Lower leg skin (tissue), 3 donors: ENCODE measurements at regions not wholly inside any gene's neighbourhood (a gene's known extent, or its start where the extent isn't known, plus 50 kb on each side); places are given as distances from the start of the nearest gene placed in this dataset.

Source experiments
- CTCF ChIP-seq, 3 donors: fragments of 450-650 bp; IDR thresholded peaks; one replicate each; pipeline ENCODE4 v1.5.1; 2016; ENCODE audit warnings: antibody characterized with exemption in 3 of 3, mild to moderate bottlenecking in 3 of 3, moderate library complexity in 2 of 3
- POLR2A ChIP-seq, 2 donors: fragments of 450-650 bp; IDR thresholded peaks; one replicate each; pipeline ENCODE4 v1.6.1; 2016 to 2017; ENCODE audit warnings: antibody characterized with exemption in 2 of 2, mild to moderate bottlenecking in 1 of 2, moderate library complexity in 1 of 2

GRCh38 chr2:239567786-239568185 lies 167.0 kb upstream of the HDAC4 start:
- TF ChIP-seq CTCF (IDR thresholded peaks at IDR 0.05) (no peak), POLR2A (IDR thresholded peaks at IDR 0.05) (no peak)
